ENCODE measurements at regions not wholly inside any gene's neighbourhood (a gene's known extent, or its start where the extent isn't known, plus 50 kb on each side); places are given as distances from the start of the nearest gene placed in this dataset.
"Not testable (repeated sequence)": the region's sequence is repeated elsewhere in the genome, so short reads cannot be mapped to it uniquely, and the experiment has no call there.

DNA sequence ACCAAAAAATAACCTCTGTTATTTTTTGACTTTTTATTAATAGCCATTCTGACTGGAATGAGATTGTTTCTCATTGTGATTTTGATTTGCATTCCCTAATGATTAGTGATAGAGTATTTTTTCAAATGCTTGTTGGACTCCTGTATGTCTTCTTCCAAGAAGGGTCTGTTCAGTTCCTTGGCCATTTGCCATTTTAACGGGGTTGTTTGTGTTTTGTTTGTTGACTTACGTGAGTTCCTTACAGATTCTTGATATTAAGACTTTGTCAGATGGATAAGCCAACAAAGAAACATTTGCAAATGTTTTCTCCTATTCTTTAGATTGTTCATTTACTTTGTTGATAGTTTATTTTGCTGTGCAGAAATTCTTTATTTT, 651.6 kb upstream of the LRFN5 start:
- CTCF ChIA-PET: no interaction called here
- no peak for DNase-seq (ENCODE audit: extremely low spot score)
- POLR2A ChIA-PET: no interaction called here
- TF ChIP-seq, protein P1, sequence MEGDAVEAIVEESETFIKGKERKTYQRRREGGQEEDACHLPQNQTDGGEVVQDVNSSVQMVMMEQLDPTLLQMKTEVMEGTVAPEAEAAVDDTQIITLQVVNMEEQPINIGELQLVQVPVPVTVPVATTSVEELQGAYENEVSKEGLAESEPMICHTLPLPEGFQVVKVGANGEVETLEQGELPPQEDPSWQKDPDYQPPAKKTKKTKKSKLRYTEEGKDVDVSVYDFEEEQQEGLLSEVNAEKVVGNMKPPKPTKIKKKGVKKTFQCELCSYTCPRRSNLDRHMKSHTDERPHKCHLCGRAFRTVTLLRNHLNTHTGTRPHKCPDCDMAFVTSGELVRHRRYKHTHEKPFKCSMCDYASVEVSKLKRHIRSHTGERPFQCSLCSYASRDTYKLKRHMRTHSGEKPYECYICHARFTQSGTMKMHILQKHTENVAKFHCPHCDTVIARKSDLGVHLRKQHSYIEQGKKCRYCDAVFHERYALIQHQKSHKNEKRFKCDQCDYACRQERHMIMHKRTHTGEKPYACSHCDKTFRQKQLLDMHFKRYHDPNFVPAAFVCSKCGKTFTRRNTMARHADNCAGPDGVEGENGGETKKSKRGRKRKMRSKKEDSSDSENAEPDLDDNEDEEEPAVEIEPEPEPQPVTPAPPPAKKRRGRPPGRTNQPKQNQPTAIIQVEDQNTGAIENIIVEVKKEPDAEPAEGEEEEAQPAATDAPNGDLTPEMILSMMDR (IDR thresholded peaks at IDR 0.05; ENCODE audit: control extremely low read depth, extremely low read depth, low read depth, missing control alignments): no peak

DNA sequence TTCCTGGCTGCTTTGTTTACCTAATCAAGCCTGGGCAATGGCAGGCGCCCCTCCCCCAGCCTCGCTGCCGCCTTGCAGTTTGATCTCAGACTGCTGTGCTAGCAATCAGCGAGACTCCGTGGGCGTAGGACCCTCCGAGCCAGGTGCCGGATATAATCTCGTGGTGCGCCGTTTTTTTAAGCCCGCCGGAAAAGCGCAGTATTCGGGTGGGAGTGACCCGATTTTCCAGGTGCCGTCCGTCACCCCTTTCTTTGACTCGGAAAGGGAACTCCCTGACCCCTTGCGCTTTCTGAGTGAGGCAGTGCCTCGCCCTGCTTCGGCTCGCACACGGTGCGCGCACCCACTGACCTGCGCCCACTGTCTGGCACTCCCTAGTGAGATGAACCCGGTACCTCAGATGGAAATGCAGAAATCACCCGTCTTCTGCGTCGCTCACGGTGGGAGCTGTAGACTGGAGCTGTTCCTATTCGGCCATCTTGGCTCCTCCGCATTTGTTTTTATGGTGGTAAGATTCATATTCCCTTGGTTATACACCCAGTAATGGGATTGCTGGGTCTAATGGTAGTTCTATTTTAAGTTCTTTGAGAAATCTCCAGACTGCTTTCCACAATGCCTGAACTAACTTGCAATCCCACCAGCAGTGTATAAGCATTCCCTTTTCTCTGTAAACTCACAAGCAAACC, 652.1 kb upstream of the LRFN5 start:
- CTCF ChIA-PET; POLR2A ChIA-PET; DNase-seq (ENCODE audit: extremely low spot score): not testable (repeated sequence)

DNA sequence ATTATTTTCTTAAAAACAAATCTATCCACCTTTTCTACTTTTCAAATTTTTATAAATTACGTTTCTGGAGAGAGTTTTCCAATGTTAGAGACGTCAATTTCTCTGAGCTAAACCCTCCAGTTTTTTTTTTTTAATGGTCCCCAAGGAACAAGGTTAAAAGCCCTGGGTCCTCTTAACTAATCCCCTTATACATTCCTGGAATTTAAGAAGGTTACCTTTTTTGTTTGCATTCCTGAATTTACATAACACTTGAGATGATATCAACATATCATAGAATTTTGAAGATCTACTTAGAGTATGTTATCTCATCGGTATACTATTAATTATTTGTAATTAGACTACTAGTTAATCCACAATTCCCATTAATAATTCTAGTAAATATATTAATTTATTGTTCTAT, 662.2 kb upstream of the LRFN5 start:
- no peak for DNase-seq (ENCODE audit: extremely low spot score)
- POLR2A ChIA-PET: no interaction called here
- CTCF ChIA-PET: no interaction called here
- TF ChIP-seq, protein P1 (IDR thresholded peaks at IDR 0.05; ENCODE audit: control extremely low read depth, extremely low read depth, low read depth, missing control alignments): no peak

DNA sequence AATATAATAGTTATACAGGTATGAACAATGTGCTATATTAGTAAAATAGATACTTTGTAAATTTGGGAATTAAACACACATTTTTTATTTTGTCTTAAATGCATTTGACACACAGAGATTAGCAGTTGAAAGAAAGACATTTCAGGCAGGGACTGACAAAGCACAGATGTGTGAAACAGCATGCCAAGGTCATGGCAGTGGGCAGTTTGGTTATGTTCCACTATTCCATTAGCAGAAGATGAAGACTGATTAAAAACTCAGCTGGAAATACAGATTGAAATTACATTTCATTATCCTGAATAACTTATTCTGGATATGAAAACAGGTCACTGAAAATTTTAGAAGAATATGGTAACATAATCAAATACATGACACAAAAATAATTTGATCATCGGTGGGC, 669.8 kb upstream of the LRFN5 start:
- TF ChIP-seq, protein P1 (IDR thresholded peaks at IDR 0.05; ENCODE audit: control extremely low read depth, extremely low read depth, low read depth, missing control alignments): no peak
- ChIA-PET CTCF (no interaction called here), POLR2A (no interaction called here)
- no peak for DNase-seq (ENCODE audit: extremely low spot score)

DNA sequence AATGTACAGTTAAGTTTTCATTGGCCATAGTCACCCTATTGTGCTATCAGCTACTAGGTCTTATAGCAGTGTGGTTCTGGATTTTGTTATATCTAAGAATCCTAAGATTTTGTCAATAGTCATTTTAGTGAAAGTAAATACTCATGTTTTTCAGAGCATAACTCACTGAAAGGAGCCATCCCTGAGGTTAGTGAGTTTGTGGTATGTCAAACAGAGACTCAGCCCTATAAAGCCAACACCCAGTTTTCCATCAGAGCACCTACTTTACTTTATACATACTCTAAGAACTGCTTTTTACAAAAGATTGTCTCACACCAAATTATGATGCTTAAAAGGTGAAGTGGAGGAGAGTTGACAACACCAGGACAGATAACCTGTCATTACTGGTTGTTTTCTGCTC, 686.3 kb upstream of the LRFN5 start:
- TF ChIP-seq, protein P1 (IDR thresholded peaks at IDR 0.05; ENCODE audit: control extremely low read depth, extremely low read depth, low read depth, missing control alignments): no peak
- ChIA-PET CTCF (no interaction called here), POLR2A (no interaction called here)
- no peak for DNase-seq (ENCODE audit: extremely low spot score)

DNA sequence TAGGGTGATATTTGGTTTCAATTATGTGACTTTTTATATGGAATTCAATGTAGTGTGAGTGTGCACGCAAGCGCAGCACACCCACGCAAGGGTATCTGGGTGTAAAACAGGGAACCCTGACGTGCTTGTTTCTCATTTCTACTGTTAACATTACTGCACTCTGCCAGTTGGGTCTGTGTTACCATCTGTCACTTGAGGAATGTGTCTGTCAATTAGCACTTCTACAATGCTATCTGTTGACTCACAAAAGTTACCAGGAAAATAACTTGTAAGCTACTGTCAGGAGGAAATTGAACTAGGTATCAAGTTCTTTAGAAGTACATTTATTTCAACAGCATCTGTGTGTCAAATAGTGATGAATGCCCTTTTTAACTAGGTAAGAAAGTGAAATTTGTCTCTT, 695.5 kb upstream of the LRFN5 start:
- CTCF ChIA-PET: no interaction called here
- POLR2A ChIA-PET: no interaction called here
- no peak for DNase-seq (ENCODE audit: extremely low spot score)
- TF ChIP-seq, protein P1 (IDR thresholded peaks at IDR 0.05; ENCODE audit: control extremely low read depth, extremely low read depth, low read depth, missing control alignments): no peak

DNA sequence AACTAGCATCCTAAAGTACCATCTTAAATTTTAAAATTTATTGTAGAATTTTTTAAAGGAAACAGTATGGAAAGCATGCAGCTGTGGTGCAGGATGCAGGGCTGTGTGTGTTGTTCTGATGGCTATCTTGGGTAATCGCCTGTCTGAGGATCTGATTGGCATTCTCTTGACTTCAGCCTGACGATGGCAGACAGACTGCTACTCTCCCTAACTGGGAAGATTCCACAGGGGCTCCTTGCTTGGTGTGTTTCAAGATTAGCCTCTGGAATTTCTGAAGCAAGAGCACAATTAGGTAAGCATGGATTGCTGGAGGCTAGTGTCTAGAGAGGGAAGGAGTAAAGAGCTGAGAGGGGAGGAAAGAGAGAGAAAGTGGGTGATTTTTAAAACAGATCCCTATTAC, 696.8 kb upstream of the LRFN5 start:
- DNase-seq (ENCODE audit: extremely low spot score): no peak
- POLR2A ChIA-PET: no interaction called here
- TF ChIP-seq, protein P1 (IDR thresholded peaks at IDR 0.05; ENCODE audit: control extremely low read depth, extremely low read depth, low read depth, missing control alignments): no peak
- CTCF ChIA-PET: no interaction called here
